Fibroblast of lung (primary cell): ENCODE measurements at regions not wholly inside any gene's neighbourhood (a gene's known extent, or its start where the extent isn't known, plus 50 kb on each side); places are given as distances from the start of the nearest gene placed in this dataset.
A peak's percentile ranks its signal among the peaks of the same experiment; 100 is the strongest.

Source experiments
- DNase-seq, 2 donors: peaks; one replicate each; pipeline versions ENCODE4 v3.0.0 to v3.0.0-alpha.2; 2010; ENCODE audit warnings: low read depth in 2 of 2
- H2AFZ ChIP-seq: 2 replicates; pipeline ENCODE4 v1.5.1; 2012; ENCODE audit warnings: low read length, control low read depth, inconsistent platforms
- H3K27ac ChIP-seq: 2 replicates; pipeline ENCODE4 v1.5.1; 2011; ENCODE audit warnings: low read length, control low read depth; ENCODE audit not compliant: insufficient read depth
- H3K27me3 ChIP-seq: 2 replicates; pipeline ENCODE4 v1.5.1; 2011; ENCODE audit warnings: mild to moderate bottlenecking, low read length; ENCODE audit not compliant: control insufficient read depth, insufficient read depth
- H3K36me3 ChIP-seq: 2 replicates; pipeline ENCODE4 v1.5.1; 2011; ENCODE audit warnings: low read length; ENCODE audit not compliant: control insufficient read depth, insufficient read depth
- H3K4me1 ChIP-seq: 2 replicates; pipeline ENCODE4 v1.5.1; 2011; ENCODE audit warnings: low read length; ENCODE audit not compliant: control insufficient read depth, insufficient read depth; ENCODE audit errors: extremely low read depth
- H3K4me2 ChIP-seq: 2 replicates; pipeline ENCODE4 v1.5.1; 2011; ENCODE audit warnings: low read length, control low read depth; ENCODE audit not compliant: insufficient read depth; ENCODE audit errors: extremely low read depth
- H3K4me3 ChIP-seq, 4 experiments: fragments of 200-600 bp in 1 of 4; sonication (generic) in 1 of 4; replicated peaks in 1 of 4; 2 replicates each; pipeline ENCODE4 v1.5.1; 2011 to 2016; ENCODE audit warnings: low read length in 4 of 4, low read depth in 3 of 4, mild to moderate bottlenecking in 3 of 4, control low read depth in 2 of 4, inconsistent platforms in 1 of 4, mixed read lengths in 1 of 4; ENCODE audit not compliant: insufficient read depth in 1 of 4; ENCODE audit errors: control extremely low read depth in 1 of 4
- H3K79me2 ChIP-seq: 2 replicates; pipeline ENCODE4 v1.5.1; 2012; ENCODE audit warnings: mild to moderate bottlenecking, low read length, inconsistent platforms; ENCODE audit not compliant: control insufficient read depth, insufficient read depth
- H3K9ac ChIP-seq: 2 replicates; pipeline ENCODE4 v1.5.1; 2011; ENCODE audit warnings: mild to moderate bottlenecking, low read length, control low read depth; ENCODE audit not compliant: insufficient read depth
- H3K9me3 ChIP-seq: 2 replicates; pipeline ENCODE4 v1.5.1; 2012; ENCODE audit warnings: low read depth, low read length; ENCODE audit not compliant: control insufficient read depth, insufficient read depth
- H4K20me1 ChIP-seq: 2 replicates; pipeline ENCODE4 v1.5.1; 2011; ENCODE audit warnings: low read length; ENCODE audit not compliant: control insufficient read depth, insufficient read depth; ENCODE audit errors: extremely low read depth
- EZH2 ChIP-seq: IDR thresholded peaks from 2 replicates; pipeline ENCODE4 v1.5.1; 2012; ENCODE audit warnings: low read length, control low read depth, mild to moderate bottlenecking; ENCODE audit errors: missing control alignments
- TF ChIP-seq, protein P1 (sequence below), 2 donors: IDR thresholded peaks in 1 of 2; conservative IDR thresholded peaks in 1 of 2; 1 replicate in 1 of 2; 2 replicates in 1 of 2; pipeline ENCODE4 v1.5.1; 2011 to 2012; ENCODE audit warnings: low read length in 2 of 2, control low read depth in 1 of 2, inconsistent platforms in 1 of 2, low read depth in 1 of 2, mild to moderate bottlenecking in 1 of 2

DNA sequence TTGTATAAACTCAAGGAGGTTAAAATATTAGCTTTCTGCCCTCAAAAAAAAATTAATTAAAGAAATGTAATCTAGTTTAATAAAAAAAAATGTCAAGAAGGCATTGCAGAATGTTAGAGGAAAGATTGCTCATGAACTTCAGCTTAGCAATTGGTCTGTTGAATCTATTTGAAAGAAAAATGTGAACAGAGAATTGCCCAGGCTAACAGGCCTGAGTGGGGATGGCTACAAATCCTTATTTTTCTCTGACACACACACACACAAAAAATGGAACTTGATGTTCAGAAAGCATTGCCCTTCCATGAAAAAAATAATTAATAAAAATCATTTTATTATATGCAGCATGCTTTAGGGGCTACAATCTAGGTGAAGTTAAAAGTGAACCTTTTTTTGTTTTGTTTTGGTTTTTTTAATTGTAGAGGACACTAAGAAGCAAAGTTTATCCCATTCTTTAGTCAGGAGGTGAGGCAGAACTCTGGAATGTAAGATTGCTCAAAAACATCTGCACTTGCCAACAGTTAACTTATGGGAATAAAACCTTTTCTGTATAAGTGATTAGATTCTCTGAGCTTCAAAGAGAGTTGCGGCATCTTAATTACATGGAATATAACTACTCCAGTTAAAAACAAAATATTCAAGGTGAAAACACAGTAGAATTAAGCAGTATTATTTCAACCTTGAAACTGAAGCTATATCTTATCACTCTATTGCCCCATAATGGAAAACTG is 658.5 kb upstream of the ADGRL2 start:
- H3K9ac ChIP-seq, result no peak overlapping the region
- H3K79me2 ChIP-seq, result no peaks in the 10 kb centered on the region
- peak overlapping the region; percentile 32 for H3K4me2 ChIP-seq
- DNase-seq, result peak; percentile 80 to 81
- no peaks in the 10 kb centered on the region for H3K27me3 ChIP-seq
- H3K4me3 ChIP-seq, result no peak overlapping the region
- H3K4me1 ChIP-seq, result peaks cover 2% of the 10 kb centered on the region
- H3K9me3 ChIP-seq, result no peaks in the 10 kb centered on the region
- no peak for TF ChIP-seq EZH2
- TF ChIP-seq, protein P1, sequence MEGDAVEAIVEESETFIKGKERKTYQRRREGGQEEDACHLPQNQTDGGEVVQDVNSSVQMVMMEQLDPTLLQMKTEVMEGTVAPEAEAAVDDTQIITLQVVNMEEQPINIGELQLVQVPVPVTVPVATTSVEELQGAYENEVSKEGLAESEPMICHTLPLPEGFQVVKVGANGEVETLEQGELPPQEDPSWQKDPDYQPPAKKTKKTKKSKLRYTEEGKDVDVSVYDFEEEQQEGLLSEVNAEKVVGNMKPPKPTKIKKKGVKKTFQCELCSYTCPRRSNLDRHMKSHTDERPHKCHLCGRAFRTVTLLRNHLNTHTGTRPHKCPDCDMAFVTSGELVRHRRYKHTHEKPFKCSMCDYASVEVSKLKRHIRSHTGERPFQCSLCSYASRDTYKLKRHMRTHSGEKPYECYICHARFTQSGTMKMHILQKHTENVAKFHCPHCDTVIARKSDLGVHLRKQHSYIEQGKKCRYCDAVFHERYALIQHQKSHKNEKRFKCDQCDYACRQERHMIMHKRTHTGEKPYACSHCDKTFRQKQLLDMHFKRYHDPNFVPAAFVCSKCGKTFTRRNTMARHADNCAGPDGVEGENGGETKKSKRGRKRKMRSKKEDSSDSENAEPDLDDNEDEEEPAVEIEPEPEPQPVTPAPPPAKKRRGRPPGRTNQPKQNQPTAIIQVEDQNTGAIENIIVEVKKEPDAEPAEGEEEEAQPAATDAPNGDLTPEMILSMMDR (conservative IDR thresholded peaks at IDR 0.05 in 1 of 2, IDR thresholded peaks at IDR 0.05 in 1 of 2; ENCODE audit: low read depth in 1 of 2, low read length in 2 of 2), result no peak
- no peaks in the 10 kb centered on the region for H4K20me1 ChIP-seq
- H3K36me3 ChIP-seq, result no peaks in the 10 kb centered on the region
- H2AFZ ChIP-seq, result no peak overlapping the region
- no peak overlapping the region for H3K27ac ChIP-seq

DNA sequence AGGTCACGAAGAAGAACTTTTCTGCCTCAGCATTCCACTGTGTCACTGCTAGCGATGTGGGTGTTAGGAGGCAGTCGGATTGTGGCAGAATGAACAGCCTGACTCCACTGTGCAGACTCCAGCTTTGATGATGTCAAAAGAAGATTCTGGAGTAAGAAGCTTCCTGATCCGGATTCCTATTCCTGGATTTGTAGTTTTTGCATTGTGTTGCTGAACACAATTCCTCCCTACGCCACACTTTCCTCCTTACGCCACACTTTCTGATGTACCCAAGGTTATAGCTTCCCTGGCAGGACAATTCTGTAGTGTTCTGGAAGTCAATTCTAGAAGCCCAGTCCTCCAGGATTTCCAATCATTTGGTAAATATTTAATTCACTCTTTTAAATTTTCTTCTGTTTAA is 665.2 kb upstream of the ADGRL2 start:
- Histone ChIP-seq H3K4me3 (no peak overlapping the region), H4K20me1 (no peaks in the 10 kb centered on the region)

DNA sequence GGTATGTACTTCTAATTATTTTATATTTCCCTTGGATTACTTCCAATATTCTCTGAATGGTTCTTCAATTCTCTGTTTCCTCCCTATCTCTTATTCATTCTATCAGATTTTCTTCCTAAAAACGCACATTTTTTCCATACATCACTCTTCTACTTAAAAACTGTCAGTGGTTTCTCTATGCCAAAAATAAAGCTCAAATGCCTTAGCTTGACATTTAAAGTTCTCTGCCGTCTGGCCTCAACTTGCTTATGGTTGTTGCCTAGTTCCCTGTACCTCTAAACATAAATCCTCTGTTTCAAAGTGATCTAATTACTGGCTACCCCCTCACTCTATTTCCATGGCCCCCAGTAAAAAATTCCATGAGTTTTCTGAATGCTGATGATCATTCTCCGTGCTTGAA is 671.0 kb upstream of the ADGRL2 start:
- H2AFZ ChIP-seq, result no peak overlapping the region
- H3K4me3 ChIP-seq, result no peak overlapping the region
- TF ChIP-seq, protein P1 (conservative IDR thresholded peaks at IDR 0.05 in 1 of 2, IDR thresholded peaks at IDR 0.05 in 1 of 2; ENCODE audit: low read depth in 1 of 2, low read length in 2 of 2), result no peak
- no peak for TF ChIP-seq EZH2
- no peaks in the 10 kb centered on the region for H3K36me3 ChIP-seq
- no peaks in the 10 kb centered on the region for H4K20me1 ChIP-seq
- H3K4me2 ChIP-seq, result no peak overlapping the region
- no peaks in the 10 kb centered on the region for H3K27me3 ChIP-seq
- no peak overlapping the region for H3K9ac ChIP-seq
- no peaks in the 10 kb centered on the region for H3K4me1 ChIP-seq
- H3K79me2 ChIP-seq, result no peaks in the 10 kb centered on the region
- no peak overlapping the region for H3K27ac ChIP-seq
- DNase-seq, result no peak
- H3K9me3 ChIP-seq, result no peaks in the 10 kb centered on the region

More for the DNA sequence above, 665.2 kb upstream of the ADGRL2 start:
- H3K27ac ChIP-seq, result no peak overlapping the region
- no peak for DNase-seq
- H3K27me3 ChIP-seq, result no peaks in the 10 kb centered on the region
- TF ChIP-seq, protein P1 (conservative IDR thresholded peaks at IDR 0.05 in 1 of 2, IDR thresholded peaks at IDR 0.05 in 1 of 2; ENCODE audit: low read depth in 1 of 2, low read length in 2 of 2), result no peak
- TF ChIP-seq EZH2, result no peak
- H2AFZ ChIP-seq, result no peak overlapping the region
- no peaks in the 10 kb centered on the region for H3K79me2 ChIP-seq
- H3K4me2 ChIP-seq, result no peak overlapping the region
- H3K4me1 ChIP-seq, result no peaks in the 10 kb centered on the region
- no peaks in the 10 kb centered on the region for H3K36me3 ChIP-seq
- H3K9me3 ChIP-seq, result no peaks in the 10 kb centered on the region
- H3K9ac ChIP-seq, result no peak overlapping the region
